HG03460 (cell line): ENCODE measurements at regions not wholly inside any gene's neighbourhood (a gene's known extent, or its start where the extent isn't known, plus 50 kb on each side); places are given as distances from the start of the nearest gene placed in this dataset.
"Not testable (repeated sequence)": the region's sequence is repeated elsewhere in the genome, so short reads cannot be mapped to it uniquely, and the experiment has no call there.

Source experiments
- ATAC-seq: cut with Tn5 transposase; IDR thresholded peaks from one replicate; pipeline ENCODE4 v1.9.1; 2021; ENCODE audit not compliant: unreplicated experiment

DNA sequence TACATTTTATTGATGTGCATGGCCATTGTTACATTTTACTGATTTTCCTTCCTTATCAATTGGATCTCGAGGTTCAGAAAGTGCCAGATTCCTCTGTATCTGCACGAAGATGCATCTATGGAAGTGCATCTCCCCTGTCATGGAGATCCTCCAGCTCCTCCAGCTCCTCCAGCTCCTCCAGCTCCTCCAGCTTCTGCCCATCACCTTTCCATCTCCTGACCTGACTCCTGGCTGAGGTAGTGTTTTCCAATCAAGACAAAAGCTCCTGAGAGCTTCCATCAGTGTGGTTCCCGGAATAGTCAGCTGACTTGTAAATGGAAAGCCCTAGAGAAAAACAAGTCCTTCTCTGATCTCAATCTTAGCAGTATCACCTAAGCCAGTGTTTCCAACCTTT is 90.8 kb upstream of the KLF6 start:
- no peak for ATAC-seq

DNA sequence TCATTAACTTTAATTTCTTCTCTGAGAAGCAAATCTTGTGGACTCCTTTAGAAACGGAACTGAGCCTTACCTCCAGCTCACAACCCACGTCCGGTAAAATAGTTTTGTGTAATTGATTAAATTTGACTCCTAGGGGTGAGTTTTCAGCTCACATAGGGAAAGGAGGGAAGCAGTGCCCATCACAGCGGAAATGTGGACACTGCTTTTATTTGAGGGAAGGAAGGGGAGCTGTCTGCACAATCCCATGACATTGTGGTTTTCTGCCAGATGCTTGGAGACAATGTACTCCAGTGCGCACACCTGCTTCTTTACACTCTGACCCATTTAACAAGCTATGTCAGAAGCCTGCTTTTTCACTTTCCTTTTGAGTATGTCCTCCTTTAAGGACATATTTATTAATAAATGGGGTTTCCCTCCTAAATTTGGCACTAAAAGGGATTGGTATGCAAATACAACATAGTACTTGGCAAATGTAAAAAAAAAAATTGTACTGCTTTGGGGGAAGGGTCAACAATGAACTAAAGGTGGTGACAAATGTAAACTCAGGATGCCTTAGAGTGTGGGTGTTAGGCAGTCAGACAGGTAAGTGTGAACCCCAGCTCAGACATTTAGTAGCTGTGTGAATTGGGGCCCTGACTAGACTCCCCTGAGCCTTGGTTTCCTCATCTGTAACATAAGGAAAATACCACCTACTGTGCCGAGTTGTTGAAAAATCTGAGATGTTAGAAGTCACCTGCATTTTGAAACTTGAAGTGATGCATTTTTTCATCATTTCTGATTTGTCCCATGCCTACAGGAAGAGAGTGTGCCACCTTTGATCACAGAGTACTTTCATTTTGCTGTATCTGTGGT is 90.2 kb upstream of the KLF6 start:
- peak; percentile 65 for ATAC-seq

DNA sequence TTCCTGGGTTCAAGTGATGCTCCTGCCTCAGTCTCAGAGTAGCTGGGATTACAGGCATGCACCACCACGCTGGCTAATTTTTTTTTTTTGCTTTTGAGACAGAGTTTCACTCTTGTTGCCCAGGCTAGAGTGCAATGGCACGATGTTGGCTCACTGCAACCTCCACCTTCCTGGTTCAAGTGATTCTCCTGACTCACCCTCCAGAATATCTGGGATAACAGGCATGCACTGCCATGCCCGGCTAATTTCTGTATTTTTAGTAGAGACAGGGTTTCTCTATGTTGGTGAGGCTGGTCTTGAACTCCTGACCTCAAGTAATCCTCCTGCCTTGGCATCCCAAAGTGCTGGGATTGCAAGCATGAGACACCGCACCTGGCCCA is 89.6 kb upstream of the KLF6 start:
- ATAC-seq = not testable (repeated sequence)

DNA sequence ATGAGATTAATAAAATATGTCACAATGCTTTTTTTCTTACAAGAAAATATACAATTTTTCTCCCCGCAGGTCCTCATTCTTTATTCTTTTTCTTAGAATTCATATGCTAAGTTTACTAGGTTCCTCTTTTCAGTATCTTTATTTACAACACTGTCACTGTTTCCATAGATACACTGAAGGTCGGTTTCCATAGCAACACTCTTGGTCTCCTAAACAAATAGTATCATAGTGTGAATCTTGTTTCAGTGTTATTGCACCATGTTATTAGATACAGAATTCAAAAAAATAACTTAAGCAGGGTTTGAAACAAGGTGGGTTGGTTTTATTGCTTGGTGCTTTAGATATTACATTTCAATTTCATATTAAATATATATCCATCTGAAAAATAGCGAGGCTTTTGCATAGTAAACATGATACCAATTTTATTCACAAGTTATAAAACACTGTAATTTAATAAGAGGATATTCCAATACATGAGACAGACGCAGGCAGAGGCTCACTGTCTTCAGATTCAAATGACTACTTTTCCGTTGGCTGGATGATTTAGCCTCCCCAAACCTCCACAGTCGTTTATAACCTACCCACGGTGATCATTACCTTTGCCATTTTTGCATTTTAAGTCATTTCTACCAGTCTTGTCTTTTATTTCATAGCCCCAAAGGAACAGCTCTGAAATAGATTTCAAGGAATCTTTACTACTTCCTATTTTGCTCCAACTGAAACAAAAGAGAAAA is 88.9 kb upstream of the KLF6 start:
- peak; percentile 51 for ATAC-seq

DNA sequence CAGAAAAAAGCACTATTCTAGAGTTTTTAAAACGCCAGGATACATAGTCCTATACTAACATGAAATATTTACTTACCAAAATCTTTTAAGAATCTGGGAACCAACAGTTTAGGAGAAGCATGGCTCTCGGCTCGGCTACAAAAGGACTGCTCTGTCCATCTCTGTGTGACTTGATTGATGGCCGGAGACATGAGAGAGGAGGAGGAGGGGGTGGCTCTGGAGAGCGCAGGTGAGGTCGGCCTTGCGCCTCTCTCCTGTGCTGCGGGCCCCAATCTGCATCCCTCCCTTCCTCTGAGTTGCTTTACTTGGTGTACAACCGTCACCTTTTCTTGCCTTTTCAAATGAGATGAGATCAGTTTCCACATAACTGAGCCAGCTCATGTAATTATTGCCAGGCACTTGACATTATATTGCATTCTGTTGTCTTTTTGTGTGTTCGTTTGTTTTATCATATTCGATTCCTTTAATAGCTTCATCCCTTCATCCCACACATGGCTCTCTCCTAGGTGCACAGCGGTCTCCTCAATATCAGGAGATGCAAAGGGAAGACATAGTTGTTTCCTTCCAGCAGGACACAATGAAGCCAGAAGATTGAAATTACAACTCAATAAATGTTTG is 87.8 kb upstream of the KLF6 start:
- no peak for ATAC-seq

DNA sequence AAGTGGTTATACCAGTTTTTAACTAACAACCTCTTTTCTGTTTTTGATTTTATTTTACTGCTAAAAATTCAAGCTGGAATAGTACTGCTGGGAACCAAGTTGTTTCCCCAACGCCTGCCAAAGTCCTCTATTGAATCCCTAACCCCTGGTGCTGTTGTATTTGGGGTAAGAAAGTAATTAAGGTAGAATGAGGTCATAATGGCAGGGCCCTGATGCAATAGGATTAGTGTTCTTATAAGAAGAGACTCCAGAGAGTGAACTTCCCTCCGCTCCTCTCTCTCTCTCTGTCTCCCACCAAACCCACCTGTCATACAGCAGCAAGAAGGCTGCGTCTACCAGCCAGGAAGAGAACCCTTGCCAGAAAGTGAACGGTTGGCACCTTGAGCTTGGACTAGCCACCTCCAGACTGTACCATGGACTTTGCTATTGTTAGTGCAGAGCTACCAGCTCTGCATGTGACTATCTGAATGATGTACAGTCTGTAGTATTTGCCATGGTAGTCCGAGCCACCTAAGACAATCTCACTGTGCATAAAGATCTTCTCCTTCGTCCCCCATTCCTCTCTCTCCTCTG is 86.5 kb upstream of the KLF6 start:
- ATAC-seq = no peak

DNA sequence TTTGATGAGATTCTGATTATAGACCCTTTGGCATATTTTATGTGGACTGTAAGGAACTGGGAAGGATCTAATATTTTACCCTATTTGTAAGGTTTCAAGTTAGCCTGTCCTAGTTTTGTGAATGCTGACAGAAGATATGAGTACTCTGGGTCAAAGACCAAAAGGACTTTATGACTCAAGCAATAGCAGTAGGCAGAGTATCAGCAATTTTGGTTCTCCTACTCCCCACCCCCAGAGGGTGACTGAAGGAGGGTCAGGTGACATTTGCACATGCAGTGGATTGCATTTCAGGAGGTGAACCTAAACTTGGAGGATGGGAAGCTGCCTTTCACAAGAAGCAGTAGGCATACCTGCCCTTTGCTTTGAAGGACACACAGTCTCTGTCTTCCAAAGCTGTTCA is 84.0 kb upstream of the KLF6 start:
- ATAC-seq = no peak

DNA sequence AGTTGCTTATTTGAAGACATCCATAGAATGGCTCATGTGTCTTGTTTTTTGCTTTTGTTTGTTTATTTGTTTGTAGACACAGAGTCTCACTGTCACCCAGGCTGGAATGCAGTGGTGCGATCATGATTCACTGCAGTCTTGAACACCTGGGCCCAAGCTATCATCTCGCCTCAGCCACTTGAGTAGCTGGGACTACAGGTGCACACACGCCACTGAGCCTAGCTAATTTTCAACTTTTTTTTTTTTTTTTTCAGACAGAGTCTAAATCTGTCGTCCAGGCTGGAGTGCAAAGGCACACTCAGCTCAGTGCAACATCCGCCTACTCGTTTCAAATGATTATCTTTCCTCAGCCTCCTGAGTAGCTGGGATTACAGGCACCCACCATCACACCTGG is 83.3 kb upstream of the KLF6 start:
- no peak for ATAC-seq

DNA sequence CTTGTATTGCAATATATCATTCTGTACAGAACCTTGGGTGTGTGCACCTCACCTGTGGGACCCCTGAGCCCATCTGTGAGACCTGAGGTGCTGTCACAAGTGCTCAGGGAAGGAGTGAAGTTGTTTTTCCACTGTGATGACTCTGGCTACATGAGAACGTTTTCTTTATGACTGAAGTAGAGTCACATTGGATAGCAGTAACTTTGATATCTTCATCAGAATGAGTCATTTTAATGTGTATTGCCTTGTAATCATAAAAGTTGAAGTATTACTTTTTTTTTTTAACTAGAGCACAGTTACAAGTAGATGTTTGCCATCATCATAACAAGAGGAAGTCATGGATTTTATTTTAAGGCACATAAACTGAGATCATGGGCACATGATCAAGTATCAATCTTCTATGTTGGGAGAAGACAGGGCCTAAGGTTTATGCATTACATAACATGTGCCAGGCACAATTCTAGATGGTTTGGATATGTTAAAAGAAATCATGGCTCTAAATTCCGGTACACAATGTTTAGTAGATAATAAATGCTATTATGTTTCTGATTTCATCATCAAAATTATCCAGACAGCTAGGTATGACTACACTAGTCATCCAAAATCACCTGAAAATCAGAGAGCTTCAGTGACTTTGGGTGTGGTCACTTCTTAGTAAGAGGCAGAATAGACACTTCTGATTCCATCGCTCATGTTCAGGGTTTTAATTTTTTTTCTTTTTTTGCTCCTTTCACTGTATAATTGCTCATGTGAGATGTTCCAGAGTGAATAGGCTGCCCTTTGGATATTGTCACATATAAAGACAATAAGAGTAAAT is 82.7 kb upstream of the KLF6 start:
- no peak for ATAC-seq

DNA sequence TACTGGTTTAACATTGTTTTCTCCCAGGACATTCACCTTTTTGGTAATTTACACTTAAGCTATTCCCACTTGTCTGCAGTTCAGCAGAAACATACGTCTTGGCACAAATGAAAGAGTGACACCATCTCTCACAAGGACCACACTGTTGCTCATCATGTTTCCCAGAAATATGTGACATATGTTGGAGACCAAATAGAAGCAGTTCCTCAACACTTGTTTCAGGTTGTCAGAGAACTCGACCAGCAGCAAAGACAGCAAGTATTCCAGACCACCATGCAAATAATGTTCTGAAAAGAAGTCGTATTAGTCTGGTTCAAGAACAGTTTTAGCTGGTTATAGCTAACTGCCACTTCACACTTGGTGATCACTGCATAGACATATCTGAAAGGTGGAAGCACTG is 81.3 kb upstream of the KLF6 start:
- ATAC-seq = no peak

DNA sequence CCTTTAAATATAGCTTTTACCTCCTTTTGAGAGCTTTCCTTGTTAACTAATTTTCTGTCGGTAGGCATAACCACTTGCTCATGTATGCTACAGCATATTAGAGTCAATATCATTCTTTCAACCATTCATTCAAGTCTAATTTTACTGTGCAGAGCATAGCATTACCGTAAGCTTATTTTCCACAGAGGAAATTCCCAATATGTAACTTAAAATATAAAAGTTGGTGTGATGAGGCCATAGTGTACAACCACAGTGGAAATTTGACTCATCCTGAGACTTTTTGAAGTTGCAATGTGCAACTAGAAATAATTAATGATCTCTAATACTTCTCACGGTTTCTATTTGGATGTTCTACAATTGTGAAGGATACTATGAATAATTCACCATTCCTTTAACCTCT is 80.6 kb upstream of the KLF6 start:
- no peak for ATAC-seq

DNA sequence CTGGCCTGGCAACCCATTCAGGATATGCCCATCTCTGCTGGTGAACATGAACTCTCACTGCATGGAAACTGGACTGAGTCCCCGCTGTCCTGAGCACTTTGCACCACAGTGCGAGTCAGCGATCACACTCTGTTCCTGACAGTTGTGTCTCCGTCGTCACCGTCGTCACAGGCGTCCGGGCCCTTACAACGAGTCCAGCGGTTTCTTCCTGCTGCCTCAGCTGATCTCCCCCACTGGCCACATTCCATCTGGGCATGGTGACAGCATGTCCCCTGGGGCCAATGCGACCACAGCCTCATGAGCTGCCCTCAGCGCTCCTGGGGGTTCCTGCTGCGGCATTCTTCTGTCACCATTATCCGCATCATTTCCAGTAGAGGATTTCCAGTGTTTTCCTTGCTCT is 76.8 kb upstream of the KLF6 start:
- no peak for ATAC-seq

DNA sequence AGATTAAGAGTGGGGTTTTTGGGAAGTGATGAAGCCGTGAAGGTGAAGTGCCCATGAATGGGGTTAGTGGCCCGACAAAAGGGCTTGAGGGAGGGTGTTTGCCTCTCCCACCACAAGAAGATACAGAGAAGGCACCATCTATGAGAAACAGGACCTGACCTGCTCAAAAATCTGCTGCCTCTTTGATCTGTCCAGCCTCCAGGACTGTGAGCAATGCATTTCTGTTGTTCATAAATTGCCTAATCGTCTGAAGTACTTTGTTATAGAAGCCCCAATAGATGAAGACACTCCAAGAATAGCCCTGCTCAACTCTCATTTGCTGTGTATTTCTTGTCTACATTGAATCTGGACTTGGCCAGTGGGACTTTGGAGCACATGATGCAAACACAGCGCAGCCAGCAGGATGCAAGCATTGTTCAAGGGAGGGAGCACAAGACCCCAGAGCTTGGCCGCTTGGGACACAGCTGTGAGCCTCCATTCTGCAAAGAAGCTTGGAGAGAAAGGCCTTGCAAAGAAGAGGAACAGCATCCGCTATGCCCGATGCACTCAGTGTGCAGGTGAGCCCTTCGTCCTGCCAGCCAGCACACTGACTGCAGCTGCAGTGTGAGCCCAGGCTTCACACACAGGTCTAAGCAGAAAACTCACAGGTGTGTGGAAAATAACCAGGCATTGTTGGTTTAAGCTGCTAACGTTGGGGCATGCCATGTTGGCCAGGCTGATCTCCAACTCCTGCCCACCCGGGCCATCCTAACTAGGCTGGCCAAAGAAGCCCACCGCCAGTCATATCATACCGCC is 73.2 kb upstream of the KLF6 start:
- no peak for ATAC-seq

DNA sequence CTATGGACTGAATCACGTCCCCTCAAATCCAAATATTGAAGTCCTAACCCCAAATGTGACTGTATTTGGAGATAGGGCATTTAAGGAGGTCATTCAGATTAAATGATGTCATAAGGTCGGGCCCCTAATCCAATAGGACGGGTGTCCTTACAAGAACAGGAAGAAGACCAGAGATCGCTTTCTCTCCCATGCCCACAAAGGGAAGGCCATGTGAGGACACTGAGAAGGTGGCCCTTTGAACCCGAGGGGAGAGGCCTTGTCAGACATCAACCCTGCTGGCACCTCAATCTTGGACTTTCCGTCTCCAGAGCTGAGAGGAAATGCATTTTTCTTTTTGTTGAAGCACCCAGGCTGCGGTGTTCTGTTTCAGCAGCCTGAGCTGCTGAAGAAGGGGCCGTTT is 72.3 kb upstream of the KLF6 start:
- no peak for ATAC-seq

DNA sequence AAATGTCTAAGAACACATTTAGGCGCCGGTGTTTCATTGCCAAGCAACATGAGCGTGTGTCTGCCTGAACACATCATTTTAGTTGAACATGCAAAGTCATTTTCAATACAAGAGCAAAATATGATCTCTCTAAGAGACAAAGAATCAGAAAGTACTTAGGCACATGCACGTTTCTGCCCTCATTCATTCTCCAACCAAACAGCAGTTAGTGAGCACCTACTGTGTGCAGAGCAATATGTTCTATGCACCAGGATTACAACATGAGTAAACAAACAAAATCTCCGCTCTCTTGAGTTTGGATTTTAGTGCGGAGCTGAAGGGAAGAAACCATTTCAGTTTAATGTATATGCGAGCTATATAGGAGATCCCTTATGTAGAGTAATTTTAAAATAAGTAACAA is 71.6 kb upstream of the KLF6 start:
- ATAC-seq = no peak

DNA sequence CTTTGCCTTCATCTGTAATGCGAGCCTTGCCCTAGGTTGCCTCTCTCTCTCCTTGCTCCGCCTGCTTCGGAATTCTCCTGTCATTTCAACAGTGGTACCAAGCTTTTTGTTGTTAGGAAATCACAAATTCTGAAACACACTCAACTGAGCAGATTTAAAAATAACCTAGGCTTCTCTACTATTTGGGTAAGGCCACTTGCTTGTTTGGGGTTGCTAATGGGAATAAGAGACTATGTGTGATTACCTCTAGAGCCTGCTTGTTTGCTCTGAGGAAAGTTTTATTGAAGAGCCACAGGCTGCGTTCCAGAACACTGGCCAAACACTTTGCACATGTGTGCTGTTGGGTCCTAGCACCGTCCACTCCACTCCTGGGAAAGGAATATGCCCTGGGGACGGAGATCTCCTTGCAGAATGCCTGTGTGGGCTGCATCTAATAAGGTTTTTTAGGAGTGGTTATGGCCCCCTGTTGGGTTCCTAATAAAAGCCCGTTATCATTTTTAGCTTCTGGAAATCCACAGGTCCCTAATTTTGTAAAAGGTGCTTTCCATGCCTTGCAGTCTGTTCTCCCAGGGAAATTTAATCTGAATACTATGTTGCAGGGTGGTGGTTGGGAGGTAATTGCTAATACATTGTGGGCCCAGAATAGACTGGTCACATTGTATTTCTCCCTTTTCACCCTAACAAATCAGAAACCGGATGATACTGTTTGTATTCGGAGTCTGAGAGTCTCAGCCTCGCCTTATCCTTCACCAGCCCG is 68.7 kb upstream of the KLF6 start:
- ATAC-seq = no peak

DNA sequence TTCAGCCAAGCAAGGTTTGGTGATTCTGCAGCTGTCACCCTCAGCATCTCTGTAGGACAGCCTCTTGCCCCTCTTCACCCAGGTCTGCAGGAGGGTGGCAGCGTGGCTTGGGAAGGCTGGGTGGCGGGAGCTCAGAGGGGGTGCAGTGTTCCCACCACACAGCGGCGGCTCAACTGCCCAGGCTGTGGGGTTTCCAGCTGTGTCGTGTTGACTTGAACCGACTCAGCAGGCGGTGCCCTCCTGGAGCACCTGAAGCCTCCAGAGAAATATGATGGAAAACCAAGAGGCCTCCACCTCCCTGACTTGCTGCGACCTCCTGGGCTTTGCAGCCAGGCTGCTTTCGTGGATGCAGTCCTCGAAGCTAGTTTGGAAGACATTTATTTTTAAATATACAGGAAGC is 68.0 kb upstream of the KLF6 start:
- no peak for ATAC-seq

DNA sequence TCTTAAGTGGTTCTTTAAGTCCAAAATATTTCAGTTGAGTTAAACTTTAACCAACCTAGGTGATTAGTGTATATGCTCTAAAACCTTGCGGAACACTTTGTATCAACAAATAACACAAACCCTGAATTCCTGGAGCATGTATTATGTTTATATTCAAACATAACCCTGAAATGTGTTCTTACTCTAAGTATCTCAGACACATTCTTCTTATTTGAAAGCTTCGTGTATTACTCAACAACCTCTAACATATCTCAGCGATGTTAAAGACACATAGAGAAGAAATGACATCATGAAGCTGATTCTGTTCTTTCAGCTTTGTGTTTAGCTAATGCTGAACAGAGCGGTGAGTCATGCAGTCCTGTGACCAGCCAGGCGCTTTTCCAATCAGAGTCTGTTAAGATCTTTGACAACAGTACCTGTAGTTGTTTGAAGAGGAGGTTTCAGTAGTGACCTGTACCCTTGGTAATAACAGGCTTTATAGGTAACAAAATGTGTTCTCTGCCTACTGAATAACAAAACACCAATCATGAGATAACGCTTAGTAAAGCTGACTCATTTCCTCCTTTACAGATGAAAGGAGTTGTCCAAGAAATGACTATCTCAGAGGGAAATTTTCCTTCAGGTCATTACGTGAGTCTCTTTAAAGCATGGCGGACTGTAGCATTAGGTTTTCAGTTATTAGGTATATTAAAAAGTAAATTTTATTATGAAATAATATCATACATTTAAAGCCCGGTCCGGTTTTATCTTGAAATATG is 67.3 kb upstream of the KLF6 start:
- ATAC-seq = peak; percentile 87
